Umbilical cord (tissue), 1 donor: ENCODE measurements at regions not wholly inside any gene's neighbourhood (a gene's known extent, or its start where the extent isn't known, plus 50 kb on each side); places are given as distances from the start of the nearest gene placed in this dataset.
A peak's percentile ranks its signal among the peaks of the same experiment; 100 is the strongest.

ENCODE experiments used
- DNase-seq: peaks from one replicate; pipeline ENCODE4 v3.0.0-alpha.2; 2015; ENCODE audit warnings: low spot score

DNA sequence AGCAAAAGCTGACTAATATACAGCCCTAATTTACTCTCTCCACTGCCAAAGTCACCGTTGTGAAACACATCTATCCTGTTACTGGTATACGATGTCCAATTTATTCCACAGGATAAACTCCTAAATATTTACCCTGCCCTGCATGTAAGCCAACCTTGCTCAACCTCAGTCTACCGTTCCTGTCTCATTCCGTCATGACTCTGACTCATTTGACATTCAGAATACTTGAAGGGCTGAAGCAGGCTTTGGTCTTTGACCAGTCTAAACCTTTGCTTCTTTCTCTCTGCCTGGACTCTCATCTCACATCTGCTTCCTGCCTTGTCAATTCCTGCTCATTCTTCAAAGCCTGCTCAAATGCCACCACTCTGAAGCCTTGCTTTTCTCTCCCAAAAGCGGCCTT, 157.5 kb downstream of the SCP2D1 start:
- no peak for DNase-seq

GRCh38 chr20:18971574-18971973, 158.0 kb downstream of the SCP2D1 start:
- DNase-seq, result no peak

GRCh38 chr20:18972251-18972876, 158.8 kb downstream of the SCP2D1 start:
- no peak for DNase-seq

DNA sequence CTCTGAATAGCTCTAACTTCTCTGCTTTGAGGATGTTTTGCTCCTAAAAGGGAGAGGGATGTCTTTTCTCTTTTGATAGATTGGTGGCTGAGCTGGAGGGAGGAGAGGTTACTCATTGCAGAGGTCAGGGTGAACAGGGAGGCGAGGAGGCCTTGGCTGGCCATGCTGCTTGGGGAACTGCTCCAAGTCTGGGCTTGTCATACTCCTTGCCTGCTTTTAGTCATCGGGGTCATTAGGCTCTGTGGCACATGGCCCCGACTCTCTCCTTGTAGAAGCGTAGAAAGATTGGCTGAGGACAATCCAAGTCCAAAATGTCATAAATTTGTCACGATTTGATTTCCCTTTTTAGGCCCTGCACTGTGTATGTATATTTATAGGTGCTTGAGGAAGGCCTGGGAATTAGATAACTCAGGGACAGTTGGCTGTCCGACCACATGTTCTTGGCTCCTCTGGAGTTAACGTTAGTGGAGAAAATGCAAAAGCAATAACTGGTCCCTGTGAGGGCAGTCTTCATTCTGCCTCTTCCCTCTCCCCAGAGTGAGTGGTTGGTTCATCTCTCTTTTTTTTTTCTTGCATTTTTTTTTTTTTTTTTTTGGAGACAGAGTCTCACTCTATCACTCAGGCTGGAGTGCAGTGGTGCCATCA, 160.1 kb downstream of the SCP2D1 start:
- DNase-seq, result no peak

GRCh38 chr20:18974660-18975059, 161.1 kb downstream of the SCP2D1 start:
- DNase-seq, result no peak

GRCh38 chr20:18977441-18977840, 163.9 kb downstream of the SCP2D1 start:
- no peak for DNase-seq

DNA sequence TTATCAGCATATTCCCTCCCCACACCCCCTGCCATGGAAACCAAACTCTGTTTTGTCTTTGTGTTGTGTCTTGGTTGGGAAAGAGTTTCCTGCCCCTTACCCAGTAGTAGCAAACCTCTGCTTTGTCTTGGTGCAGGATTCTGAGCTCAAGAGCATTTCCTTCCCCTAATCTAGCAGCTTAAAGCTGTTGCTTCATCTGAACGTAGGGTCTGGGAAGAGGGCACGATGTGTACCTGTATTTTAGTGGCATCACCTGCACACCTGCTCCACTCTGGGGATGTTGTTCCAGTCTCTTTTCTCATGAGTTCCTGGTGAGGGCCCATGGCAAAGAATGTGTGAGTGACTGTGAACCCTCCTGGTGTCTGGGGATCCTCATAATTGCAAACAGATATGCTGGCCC, 164.7 kb downstream of the SCP2D1 start:
- DNase-seq, result no peak

DNA sequence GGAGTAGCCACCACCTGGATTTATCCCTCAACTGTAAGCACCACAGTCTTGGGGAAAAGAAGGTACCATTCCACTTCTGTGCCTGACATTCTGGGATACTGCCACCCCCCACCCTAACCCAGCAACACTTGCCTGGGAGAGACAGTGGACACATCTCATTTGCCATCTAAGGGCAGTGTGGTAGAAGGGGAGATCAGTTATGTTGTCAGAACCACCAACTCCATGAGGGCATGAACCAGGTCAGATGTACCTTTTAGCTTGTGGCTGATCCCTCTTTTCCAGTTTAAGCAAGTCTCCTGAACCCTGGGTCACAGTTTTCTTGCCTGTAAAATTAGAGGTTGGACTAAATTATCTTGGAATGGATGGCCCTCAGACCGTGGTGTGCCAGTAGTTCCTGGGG, 165.5 kb downstream of the SCP2D1 start:
- no peak for DNase-seq

- DNase-seq, result no peak
These were observed 168.5 kb downstream of the SCP2D1 start for GRCh38 chr20:18981962-18982539.

DNA sequence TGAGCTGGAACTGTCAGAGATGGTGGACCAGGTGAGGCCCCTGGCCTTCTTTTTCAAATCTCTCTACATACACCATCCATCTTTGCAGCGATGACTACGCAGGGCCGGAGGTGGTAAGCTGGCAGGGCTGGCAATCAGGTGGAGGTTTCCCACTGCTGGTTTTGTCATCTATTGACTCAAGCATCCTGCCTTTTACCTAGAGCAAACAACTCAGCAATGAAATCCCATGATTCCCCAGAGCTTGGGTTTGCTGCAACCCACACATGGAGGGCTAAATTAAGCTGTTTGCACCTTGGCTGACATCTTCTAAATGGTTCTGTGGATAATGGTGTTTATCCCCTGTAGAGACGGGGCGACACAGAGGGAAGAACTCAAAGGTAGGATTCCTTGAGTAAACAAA, 170.2 kb downstream of the SCP2D1 start:
- DNase-seq, result no peak

DNA sequence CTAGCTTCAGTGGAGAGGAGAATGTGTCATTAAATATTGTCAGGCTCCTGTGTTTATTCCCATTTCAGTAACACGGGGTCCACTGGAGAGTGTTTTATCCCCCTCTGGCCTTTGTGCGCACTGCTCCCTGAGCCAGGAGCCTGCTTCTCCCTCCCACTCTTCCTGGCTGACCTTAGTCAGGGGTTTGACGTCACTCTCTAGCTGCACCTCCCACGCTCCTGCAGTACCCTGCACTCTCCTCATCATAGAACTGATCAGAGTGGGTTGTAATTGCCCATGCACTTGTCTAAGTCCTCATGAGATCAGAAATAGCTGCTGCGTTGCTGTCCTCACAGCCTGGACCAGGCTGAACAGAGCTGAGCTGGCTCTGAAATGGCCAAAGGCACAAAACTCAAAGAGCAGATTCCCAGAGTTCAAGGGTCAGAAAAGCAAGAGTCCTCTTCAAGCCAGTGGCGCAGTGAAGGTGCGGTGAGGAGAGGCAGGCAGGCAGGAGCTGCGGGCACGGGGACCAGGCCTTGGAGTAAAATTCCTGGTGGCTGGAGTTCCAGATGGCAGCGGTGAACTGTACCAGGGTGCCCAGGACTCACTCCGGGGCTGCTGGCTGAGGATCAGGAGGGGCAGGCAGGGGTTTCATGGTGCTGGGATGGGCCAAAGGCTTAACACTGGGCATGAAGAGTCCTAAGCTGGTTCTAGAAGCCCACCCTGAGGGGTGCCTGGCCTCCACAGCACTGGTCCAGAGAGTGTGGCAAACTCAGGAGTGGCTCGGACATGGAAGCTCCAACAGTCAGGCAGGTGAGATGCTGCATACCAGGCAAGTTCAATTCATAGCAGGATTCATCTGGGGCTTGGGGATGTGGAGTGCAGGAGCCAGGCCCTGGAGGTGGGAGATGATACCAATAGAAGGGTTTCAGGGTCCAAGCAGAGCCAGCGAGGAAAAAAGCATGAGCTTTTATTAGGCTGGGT, 170.9 kb downstream of the SCP2D1 start:
- no peak for DNase-seq

DNA sequence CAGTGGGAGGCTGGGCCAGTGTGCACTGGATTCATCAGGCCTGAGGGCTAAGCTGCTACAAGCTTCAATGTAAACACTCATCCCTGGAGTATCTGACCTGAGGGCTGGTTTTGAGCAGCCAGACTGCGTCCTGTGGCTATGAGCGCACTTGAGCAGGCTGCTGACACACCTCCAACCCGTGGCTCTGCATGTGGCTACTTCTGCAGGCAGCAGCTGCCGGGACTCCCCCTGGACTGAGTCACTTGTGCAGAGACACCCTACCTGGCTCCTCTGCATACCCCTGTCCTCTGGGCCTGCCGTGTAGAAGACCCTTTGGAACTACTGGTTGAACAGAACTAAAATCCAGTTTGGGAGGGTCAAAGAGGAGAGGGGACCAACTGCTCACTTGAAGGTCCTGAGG, 172.0 kb downstream of the SCP2D1 start:
- no peak for DNase-seq

DNA sequence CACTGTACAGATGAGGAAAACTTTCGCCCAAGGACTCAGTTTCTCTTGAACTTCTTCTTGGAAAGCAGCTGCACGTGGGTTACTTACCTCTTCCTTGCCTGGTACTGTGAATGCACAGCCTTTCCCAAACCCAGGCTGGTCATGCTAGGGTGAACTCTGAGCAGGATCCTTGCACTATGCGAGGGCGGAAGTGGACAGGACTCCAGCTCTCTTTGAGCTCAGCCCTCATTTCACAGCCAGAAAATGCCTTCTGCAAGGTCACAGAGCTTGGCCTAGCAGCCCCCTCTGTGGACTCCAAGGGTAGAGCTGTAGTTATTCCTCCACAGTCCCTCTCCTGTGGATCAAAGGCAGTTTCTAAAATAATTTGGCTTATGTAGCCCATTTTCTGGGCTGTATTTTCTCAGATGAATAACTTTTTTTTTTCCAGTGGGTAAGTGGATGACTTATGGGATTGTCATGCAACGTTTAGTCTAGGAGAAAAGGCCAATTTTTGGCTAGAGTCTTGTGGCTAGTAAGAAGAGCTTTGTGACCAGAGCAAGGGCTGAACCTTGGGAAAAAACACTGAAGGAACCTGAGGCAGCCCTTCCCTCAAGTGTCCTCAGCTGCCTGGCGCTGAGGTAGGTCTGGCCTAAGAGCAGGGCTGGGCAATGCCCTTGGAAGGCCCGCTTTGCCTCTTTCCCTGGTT, 172.7 kb downstream of the SCP2D1 start:
- no peak for DNase-seq

- DNase-seq, result no peak
These were observed 173.5 kb downstream of the SCP2D1 start for GRCh38 chr20:18986895-18987580.

DNA sequence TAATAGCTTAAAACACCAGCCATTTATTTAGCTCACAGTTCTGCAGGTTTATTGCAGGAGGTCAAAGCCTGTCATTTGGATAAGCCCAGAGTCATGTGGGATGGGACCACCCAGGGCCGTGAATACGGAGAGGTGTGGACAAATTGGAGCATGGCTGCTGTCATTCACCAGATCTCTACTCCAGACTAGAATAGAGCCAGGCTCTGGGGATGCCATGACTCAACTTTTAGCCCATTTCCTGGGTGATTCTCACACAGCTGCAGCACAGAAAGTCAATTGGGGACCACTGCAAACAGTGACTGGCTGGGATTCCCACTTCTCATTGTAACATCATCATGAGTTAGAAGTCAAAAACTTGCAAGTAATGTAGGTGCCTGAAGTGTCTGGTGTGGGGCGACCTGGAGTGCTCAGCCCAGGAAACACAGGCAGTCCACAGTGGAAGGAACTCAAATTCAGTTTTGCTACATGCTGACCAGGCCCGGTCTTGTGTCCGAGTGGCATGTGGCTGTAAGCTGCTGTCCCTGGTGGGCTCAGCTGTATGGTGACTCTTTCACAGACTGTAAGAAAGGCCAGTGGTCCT, 174.3 kb downstream of the SCP2D1 start:
- DNase-seq, result no peak

- no peak for DNase-seq
These were observed 175.1 kb downstream of the SCP2D1 start for GRCh38 chr20:18988701-18989100.

DNA sequence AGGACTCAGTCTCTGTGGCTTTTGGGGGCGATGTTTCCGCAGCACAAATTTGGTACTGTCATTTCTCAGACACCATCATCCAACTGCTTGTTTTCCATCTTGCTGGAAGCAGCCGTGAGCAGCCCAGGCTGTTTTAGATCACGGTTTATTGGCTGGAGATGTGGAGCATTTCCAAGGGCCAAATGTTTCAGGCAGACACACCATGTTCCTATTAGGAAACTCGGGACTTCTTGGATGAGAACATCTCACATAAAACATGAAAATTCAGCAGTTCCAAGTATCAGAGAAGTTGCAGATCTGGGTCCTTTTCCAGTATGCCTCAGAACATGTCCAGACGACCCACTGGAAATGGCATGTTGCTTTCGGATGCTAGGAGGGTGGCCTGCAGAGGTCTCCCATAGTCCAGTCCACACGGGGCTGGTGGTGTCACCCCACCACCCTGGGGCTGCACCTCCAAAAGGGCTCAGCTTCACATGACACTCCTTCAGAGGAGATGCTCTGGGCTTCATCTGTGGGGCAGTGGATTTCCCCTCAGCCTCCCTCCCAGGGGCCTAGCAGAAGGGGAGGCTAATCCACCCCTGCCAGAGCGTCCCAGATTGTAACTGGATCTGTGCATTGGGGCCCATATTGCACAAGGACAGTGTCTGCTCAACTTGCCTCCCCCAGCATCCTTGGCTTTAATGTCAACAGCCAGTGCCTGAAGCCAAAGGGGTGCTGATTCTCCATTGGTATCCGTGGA, 176.3 kb downstream of the SCP2D1 start:
- DNase-seq, result peak; percentile 33

DNA sequence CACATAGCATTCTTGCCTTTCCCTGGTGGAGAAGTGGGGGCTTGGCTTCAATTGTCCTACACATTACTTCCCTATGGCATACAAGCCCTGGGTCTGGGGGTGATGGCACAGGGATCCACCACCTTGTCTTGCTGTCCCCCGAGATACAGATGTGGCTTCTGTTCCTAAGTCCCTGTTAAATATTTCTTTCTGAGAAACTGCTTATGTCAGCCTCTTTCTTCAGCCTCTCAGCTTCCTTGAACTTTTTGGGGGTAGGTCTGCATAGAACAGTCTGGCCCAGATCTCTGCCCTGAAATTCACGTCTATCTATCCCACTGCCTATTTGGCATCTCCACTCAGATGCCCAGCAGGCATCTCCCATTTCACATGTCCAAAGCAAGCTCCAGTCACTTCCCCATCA, 177.4 kb downstream of the SCP2D1 start:
- no peak for DNase-seq

DNA sequence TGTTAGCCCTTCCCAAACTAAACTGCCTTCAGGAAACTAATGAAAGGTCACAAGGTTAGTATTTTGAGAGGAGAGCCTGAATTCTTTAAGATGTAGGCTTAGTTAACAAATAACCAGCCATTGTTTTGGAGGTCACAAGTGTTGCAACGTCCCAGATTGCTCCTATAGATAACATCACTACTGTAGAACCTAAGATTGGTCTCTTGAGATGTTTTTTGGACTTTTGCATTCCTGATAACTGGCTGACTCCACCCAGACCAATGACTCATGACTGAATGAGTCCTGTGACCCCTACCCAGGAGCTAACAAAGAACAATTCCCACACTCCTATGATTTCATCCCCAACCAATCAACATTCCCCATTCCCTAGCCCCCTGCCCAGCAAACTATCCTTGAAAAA, 178.8 kb downstream of the SCP2D1 start:
- no peak for DNase-seq

DNA sequence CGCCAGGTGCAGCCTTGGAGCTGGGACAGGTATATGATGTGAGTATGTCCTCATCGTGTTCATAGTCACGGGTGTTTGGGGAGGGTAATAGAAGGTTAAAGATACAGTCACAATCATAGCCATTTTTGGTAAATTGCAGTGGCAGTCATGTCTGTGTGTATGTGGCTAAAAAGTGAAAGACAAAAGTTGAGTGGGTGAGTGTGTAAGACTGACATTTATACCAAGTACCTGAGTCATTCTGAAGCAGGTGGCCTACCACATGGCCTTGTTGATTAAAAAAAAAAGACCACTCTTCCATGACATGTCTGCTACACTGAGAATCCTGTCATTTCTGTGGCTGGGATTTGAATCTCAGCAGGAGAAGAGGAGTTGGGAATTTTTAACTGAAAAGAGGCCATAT, 181.9 kb downstream of the SCP2D1 start:
- DNase-seq, result no peak
